ENCODE measurements at regions not wholly inside any gene's neighbourhood (a gene's known extent, or its start where the extent isn't known, plus 50 kb on each side); places are given as distances from the start of the nearest gene placed in this dataset.
"Not testable (repeated sequence)": the region's sequence is repeated elsewhere in the genome, so short reads cannot be mapped to it uniquely, and the experiment has no call there.

DNA sequence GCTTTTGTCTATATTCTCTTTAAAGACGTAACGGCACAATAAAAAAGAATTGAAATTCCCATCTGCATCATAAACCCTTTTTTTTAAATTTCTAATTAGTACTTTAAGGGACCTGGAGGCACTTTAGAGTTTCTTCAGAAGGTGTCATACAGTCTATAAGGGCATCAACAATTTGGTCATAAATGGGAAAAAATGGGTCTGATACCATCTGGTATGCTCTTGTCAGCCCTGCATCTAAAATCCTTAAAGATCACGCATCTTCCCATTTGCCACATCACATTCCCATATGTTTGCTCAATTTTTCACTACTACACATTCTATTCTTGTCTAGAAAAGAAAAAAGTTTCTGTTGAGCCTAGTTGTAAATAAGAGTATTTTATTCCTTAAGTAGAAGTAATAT is 53.8 kb downstream of the COX7C start:
- no peak overlapping the region for H3K27ac ChIP-seq
- DNase-seq (ENCODE audit: low read depth, low spot score) = no peak

DNA sequence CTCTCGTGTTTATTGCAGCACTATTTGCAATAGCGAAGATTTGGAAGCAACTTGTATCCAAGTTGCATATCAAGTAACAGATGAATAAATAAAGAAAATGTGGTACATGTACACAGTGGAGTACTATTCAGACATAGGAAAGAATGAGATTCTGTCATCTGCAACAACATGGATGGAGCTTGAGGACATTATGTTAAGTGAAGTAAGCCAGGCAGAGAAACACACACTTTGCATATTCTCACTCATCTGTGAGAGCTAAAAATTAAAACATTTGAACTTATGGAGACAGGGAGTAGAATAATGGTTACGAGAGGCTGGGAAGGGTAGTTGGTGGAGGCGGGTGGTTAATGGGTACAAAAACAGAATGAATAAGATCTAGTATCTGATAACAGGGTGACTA is 56.3 kb downstream of the COX7C start:
- no peak for DNase-seq (ENCODE audit: low read depth, low spot score)
- no peak overlapping the region for H3K27ac ChIP-seq

DNA sequence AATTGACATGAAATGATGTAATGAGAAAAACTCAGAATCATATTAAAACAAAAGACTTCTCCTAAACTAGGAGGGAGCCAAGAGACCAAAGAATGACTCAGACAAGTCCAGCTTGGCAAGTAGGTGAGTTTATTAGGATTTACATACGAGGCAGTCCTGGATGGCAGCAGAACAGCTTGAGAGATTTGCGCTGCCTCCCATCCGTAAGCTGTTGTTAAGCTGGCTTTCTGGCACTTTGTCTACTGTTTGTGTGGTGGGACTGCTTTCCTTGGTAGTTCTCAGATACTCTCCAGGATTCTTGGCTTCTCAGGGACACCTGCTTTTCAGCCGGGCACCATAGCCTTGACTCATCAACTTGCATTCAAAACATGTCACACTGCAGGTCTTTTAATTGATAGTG is 57.6 kb downstream of the COX7C start:
- DNase-seq (ENCODE audit: low read depth, low spot score) = no peak
- no peak overlapping the region for H3K27ac ChIP-seq

DNA sequence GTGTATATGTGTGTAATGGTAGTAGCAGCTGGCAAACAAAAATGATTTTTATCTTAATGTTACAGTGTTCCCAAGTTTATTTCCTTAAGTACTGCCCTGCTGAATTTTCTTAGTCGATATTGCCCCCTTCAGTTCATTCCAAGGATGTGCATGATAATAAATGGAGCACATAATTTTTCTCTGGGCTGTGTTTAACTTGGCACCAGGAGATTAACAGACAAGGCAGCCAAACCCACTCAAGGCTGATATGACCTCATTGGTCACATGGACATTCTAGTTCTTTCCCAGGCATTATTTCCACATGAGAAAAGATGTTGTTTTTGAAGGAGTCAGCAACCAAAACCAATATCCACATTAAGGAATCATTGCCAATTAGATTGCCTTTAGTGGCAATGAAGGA is 61.8 kb downstream of the COX7C start:
- peak; percentile 49 for DNase-seq (ENCODE audit: low read depth, low spot score)
- H3K27ac ChIP-seq = no peak overlapping the region

DNA sequence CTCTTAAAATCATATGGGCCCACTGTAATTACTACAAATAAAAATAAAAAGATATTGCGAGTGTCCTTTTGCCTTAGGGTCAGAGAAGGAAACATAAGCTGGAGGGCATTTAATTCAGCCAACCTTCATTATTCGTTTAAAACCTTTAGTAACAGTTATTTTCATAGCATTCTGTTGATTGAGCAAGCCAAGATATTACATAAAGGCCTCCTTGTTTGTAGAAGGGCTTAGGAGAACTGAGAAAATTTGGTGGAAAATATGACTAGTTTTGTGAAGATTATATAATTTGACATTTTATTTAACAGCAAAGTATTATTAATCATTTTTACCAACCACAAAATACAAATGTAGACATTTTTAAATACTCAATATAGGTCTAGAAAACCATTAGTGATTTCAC is 62.2 kb downstream of the COX7C start:
- no peak for DNase-seq (ENCODE audit: low read depth, low spot score)
- no peak overlapping the region for H3K27ac ChIP-seq

DNA sequence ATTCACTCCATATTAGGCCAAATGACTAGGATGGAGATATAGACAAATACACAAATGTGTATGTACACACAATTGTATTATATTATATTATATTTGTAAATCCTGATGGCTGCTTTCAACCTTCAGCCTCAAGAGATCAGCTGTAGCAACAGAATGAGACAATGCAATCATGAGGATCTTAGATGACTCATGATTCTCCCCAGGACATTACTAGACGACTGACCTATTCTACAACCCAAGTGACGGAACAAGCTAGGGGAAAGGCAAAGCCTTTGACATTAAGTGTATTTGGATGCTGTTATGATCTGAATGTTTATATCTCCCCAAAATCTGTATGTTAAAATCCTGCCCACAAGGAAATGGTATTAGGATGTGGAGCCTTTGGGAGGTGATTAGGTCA is 66.5 kb downstream of the COX7C start:
- DNase-seq (ENCODE audit: low read depth, low spot score) = peak; percentile 1

DNA sequence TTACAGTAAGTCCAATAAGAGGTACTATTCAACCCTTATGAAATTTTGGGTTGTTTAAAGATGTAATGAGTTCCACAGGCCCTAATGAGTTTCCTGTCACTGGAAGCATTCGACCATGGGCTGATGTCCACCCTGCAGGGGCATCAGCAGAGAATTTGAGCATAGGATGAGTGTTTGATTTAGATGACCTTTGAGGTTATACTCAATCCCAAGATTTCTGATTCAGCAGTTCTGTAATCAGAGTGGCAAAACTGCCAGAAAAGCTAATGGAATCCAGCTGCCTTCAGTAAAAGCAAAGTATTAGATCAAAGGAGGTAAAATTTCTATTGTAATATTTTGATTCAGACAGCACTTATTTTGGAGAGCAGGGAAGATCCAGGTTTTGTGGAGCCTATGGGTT is 68.3 kb downstream of the COX7C start:
- H3K27ac ChIP-seq = no peak overlapping the region
- no peak for DNase-seq (ENCODE audit: low read depth, low spot score)

More for the DNA sequence above, 66.5 kb downstream of the COX7C start:
- H3K27ac ChIP-seq = no peak overlapping the region

DNA sequence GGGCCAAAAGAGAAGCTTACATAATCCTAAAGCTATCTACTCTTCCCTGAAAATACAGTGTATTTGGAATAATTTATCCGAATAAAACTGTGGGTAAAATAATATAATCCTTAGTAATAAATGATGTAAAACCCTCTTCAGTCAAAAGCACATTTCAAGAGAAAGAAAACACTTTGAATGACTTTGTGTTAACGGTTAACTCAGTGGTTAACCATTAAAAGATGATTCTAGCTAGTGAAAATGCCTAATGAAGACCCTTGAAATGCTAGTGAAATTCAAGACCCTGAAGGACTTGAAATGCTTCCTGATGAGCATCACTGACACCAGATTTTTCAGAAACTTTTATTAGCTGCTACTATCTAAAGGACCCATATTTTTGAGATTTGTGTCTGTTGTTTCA is 70.7 kb downstream of the COX7C start:
- DNase-seq (ENCODE audit: low read depth, low spot score) = no peak
- no peak overlapping the region for H3K27ac ChIP-seq

DNA sequence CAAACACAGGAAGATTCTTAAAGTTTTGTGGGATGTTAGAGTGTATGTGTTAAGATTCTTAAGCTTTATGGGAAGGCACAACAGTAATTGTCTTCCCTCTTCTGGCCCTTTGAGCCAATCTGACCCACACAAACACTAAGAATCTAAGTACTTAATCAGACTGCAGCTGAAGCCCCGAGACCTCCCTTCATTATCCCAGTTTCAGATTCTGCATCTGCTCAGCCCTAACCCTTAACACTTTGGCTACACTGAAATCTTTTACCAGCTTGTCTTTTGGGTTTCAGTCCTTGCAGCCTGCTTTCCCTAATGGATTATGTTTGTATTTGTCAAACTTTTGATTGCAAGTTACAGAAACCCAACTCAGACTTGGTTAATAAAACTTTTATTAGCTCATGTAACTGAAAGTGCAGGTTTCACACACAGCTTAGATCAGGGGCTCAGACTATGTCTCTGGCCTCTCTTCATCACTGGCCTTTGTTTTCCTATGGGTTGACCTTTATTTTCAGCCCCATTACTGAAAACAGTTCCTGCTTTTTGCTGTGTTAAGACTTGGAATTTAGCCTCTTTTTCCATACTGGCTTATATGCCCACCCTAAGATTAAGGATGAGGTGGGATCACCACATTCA is 71.5 kb downstream of the COX7C start:
- DNase-seq (ENCODE audit: low read depth, low spot score) = no peak
- no peak overlapping the region for H3K27ac ChIP-seq

DNA sequence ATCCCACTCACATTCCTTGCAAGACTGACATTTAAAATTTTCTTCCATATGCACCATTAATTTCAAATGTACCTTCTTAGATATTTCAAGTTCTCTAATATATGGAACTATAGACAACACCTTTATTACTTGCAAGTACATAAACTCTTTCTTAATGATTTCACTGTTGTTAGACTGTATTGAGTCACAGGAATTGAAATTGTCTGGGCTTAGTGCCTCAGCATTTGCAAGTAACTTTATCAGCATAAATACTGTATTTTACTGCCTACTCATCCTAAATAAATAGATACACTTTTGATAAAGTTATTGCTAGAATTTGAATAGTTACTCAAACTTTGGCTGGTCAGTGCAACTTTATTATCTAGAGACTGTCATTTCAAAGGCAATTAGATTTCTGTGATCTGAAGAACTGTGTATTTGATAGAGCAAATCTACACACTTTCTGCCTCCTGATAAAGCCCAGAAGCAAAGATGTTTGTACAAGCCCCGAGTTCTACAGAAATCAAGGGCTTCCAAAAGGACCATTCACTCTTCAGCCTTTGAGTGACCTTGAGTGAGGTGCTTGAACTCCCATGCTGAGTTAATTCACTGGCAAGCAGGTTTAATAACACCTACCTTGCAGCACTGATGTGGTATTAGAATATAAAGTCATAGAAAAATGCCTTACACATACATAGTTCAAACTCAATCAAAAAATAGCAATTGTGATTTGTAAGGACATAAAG is 91.6 kb downstream of the COX7C start:
- DNase-seq (ENCODE audit: low read depth, low spot score) = no peak
- no peak overlapping the region for H3K27ac ChIP-seq

DNA sequence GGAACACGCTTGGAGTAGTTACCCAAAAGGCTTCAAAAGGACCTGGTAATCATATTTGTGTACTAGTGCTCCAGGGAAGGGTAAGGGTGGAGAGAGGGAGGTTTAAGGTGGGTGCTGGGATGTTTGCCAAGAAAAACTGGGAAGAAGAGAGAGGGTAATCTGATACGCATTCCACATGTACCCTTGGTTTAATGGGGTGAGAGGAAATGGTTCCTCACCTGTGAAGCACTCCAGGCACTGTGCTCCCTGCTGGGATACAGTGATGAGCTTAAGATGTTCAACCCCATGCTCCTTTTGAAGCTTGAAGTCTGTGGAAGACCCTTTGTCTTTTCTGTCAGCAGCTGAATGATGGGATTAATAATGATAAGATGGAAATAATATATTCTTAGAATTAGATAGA is 98.4 kb downstream of the COX7C start:
- no peak overlapping the region for H3K27ac ChIP-seq
- no peak for DNase-seq (ENCODE audit: low read depth, low spot score)

DNA sequence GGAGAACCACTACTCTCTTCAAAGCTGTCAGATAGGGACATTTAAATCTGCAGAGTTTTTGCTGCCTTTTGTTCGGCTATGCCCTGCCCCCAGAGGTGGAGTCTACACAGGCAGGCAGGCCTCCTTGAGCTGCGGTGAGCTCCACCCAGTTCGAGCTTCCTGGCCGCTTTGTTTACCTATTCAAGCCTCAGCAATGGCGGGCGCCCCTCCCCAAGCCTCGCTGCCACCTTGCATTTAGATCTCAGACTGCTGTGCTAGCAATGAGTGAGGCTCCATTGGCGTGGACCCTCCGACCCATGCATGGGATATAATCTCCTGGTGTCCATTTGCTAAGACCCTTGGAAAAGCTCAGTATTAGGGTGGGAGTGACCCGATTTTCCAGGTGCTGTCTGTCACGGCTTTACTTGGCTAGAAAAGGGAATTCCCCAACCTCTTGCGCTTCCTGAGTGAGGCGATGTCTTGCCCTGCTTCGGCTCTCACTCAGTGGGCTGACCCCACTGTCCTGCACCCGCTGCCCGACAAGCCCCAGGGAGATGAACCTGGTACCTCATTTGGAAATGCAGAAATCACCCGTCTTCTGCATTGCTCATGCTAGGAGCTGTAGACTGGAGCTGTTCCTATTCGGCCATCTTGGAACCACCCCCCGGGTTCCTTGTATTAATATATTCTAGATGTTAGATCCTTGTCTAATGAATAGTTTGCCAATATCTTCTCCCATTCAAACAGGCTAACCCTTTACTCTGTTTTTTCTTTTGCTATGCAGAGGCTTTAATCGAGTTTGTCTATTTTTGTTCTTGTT is 113.8 kb downstream of the COX7C start:
- DNase-seq (ENCODE audit: low read depth, low spot score); H3K27ac ChIP-seq: not testable (repeated sequence)

DNA sequence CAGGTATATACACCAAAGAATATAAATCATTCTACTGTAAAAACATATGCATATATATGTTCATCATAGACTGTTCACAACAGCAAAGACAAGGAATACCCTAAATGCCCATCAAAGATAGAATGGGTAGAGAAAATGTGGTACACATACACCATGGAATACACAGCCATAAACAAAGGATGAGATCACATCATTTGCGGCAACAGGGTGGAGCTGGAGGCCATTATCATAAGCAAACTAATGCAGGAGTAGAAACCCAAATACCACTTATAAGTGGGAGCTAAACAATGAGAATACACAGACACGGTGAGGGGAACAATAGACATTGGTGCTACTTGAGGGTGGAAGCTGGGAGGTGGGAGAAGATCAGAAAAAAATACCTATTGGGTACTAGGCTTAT is 117.6 kb downstream of the COX7C start:
- no peak overlapping the region for H3K27ac ChIP-seq
- DNase-seq (ENCODE audit: low read depth, low spot score) = no peak

DNA sequence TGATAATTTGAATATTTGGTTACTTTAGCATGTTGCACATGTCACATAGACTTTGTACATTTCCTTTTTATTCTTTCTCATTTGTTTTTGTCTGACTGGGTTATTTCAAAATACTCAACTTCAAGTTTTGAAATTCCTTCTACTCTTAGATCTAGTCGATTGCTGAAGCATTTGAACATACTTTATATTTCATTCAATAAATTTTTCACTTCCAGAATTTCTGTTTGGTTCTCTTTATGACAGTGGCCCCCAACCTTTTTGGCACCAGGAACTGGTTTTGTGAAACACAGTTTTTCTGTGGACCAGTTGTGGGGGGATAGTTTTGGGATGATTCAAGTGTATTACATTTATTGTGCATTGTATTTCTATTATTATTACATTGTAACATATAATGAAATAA is 119.8 kb downstream of the COX7C start:
- DNase-seq (ENCODE audit: low read depth, low spot score) = no peak

DNA sequence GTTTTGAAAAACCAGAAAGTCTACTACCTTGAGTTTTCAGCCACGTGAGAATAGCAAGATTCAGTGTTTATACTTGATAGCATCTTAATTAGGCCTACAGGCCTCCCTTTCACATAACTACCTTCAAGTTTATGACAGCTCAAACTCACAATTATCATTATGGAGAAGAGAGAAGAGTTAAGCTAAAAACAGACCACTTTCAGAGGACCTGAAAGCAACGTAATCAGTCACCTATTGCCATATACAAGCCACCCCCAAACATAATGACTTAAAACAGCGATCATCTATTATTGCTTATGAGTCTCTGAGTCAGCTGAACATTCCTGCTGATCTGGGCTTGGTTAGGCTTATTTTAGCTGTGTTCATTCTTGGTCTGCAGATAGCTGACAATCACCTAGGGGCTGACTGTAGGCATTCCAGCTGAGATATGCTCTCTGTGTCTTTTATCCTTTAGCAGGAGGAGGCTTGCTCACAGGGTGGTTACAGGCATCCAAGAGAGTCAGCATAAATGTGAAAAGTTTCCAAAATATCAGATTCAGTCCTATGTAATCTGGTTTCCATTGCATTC is 130.9 kb downstream of the COX7C start:
- H3K27ac ChIP-seq = no peak overlapping the region
- DNase-seq (ENCODE audit: low read depth, low spot score) = no peak

More for the DNA sequence above, 119.8 kb downstream of the COX7C start:
- no peak overlapping the region for H3K27ac ChIP-seq

DNA sequence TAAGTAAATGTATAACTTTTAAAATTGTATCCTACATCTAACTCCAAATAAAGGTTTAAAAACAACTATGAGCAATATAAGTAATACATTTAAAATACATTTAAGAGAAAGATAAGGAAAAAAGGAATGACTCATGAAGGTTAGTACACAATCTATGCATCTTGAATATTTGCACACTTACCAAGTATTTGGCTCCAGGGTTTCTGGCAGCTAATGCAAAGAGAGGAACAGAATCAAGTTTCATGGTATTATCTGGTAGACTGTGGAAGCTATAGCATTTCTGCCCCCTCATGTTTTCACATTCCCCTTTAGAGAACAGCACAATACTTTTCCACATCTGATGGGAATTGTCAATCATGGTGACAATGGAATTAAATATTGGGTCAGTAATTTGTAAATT is 132.1 kb downstream of the COX7C start:
- no peak overlapping the region for H3K27ac ChIP-seq
- DNase-seq (ENCODE audit: low read depth, low spot score) = no peak

DNA sequence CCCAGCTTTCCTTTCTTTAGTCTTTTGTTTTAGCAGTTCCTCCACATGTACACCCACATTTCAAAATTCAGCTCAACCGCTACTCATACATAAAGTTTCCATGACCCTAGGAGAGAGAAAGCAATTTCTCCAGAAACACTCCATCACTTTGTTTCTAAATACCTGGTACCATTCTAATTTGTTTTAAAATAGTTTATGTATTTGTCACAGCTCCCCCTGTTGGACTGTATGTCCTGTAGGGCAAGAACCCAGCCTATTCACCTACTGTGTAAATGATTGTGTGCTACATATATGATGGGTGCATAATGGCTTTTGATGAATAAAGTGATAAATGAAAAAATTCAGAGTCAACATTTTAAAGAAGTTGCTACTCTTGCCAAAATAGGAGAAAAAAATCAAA is 139.1 kb downstream of the COX7C start:
- DNase-seq (ENCODE audit: low read depth, low spot score) = no peak
- no peak overlapping the region for H3K27ac ChIP-seq

DNA sequence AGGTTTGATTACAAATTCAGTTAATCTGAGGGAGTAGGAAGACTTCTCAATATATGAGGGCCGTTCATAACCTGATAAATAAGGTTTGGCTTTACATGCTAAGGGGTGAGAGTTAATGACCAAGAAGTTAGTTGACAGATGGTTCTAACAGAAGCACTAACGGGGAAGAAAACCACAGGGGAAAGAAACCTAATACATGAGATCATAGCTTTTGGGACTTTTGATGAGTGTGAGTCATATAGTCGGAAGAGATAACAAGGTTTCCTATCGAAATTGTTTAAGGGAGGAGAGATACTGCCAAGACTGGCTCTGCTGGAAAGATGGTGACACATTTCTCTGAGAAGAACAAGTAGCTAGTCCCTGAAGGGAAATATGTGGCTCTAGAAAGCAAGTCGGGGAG is 140.1 kb downstream of the COX7C start:
- DNase-seq (ENCODE audit: low read depth, low spot score) = no peak
- H3K27ac ChIP-seq = no peak overlapping the region

DNA sequence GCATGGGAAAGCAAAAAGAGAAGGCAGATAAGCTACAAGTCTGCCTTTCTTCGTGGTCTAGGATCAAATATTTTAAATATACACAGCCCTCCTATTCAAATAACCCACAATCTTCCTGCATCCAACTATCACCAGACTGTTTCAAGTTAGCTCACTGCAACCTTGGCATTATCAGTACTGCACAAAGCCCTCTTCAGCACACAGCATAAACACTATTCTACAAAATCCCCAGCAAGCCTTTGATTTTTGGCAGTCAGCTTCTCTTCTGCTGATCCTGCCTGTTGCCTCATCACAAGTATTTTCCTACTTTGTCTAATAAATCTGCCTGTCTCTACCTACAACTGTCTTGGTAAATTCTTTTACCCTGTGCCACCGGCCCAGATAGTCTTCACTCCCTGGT is 142.9 kb downstream of the COX7C start:
- no peak overlapping the region for H3K27ac ChIP-seq
- no peak for DNase-seq (ENCODE audit: low read depth, low spot score)

DNA sequence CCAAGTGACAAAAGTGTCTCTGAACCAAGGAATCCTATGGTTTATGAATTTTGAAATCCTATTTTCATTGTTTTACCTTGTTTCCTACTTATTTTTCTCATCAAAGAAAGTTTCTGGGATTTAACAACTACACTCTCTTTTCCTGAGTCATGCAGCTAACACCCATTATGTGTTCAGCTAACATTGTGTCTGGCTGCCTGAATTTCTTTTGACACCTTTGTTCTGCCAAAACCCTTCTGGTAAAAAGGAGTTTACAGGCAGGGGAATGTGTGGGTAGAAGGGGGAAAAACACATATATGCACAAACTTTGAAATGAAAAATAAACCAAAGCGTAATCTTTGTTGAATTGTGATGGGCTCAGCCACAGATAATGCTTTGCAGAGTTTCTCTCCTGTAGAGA is 146.2 kb downstream of the COX7C start:
- no peak overlapping the region for H3K27ac ChIP-seq
- DNase-seq (ENCODE audit: low read depth, low spot score) = no peak
